H1 (cell line): ENCODE measurements at regions not wholly inside any gene's neighbourhood (a gene's known extent, or its start where the extent isn't known, plus 50 kb on each side); places are given as distances from the start of the nearest gene placed in this dataset.

Experiments used
- CTCF ChIA-PET: fragments of 300-600 bp; sonication (Branson Sonifier 250); formaldehyde crosslinking; loops from one replicate; lab custom pipeline; 2021; ENCODE audit not compliant: partially characterized antibody; lab: Charles Lee
- POLR2A ChIA-PET: fragments of 300-600 bp; sonication (Branson Sonifier 250); formaldehyde crosslinking; loops from one replicate; lab custom pipeline; 2021; ENCODE audit warnings: inconsistent platforms; ENCODE audit not compliant: partially characterized antibody; lab: Charles Lee
- DNase-seq, 2 experiments: peaks; one replicate each; pipeline versions ENCODE4 v3.0.0 to v3.0.0-alpha.2; 2010 to 2022; ENCODE audit warnings: low spot score in 2 of 2, low read depth in 1 of 2, mixed read lengths in 1 of 2
- FAIRE-seq: peaks from 2 replicates; lab custom pipeline; 2011; peaks lifted over from hg19 to GRCh38; lab: Jason Lieb, UNC
- H2AFZ ChIP-seq: 2 replicates; pipeline ENCODE4 v1.8.1; 2012; ENCODE audit warnings: low read length, inconsistent platforms
- H2AK5ac ChIP-seq: 2 replicates; pipeline ENCODE4 v1.6.1; 2013; ENCODE audit warnings: low read depth, low read length
- H2BK120ac ChIP-seq: replicated peaks from 2 replicates; pipeline ENCODE3; 2013; ENCODE audit warnings: low read depth, low read length, inconsistent platforms
- H2BK12ac ChIP-seq: 2 replicates; pipeline ENCODE4 v1.6.1; 2013; ENCODE audit warnings: low read depth, low read length
- H2BK15ac ChIP-seq: 2 replicates; pipeline ENCODE4 v1.6.1; 2013; ENCODE audit warnings: low read length
- H2BK20ac ChIP-seq: 2 replicates; pipeline ENCODE4 v1.6.1; 2013; ENCODE audit warnings: low read length
- H2BK5ac ChIP-seq: 2 replicates; pipeline ENCODE4 v1.6.1; 2013; ENCODE audit warnings: low read depth, low read length
- H3K14ac ChIP-seq: 2 replicates; pipeline ENCODE4 v1.6.1; 2013; ENCODE audit warnings: inconsistent platforms; ENCODE audit not compliant: insufficient read length
- H3K18ac ChIP-seq: 2 replicates; pipeline ENCODE4 v1.6.1; 2013; ENCODE audit warnings: low read length; ENCODE audit errors: extremely low read depth
- H3K23ac ChIP-seq: 2 replicates; pipeline ENCODE4 v1.6.1; 2013; ENCODE audit warnings: inconsistent platforms; ENCODE audit not compliant: insufficient read length
- H3K23me2 ChIP-seq: 2 replicates; pipeline ENCODE4 v1.6.1; 2013; ENCODE audit warnings: low read depth, low read length
- H3K27ac ChIP-seq: 2 replicates; pipeline ENCODE4 v1.6.1; 2011; ENCODE audit warnings: low read depth, low read length, inconsistent platforms
- H3K27me3 ChIP-seq, 4 experiments: replicated peaks in 1 of 4; 1 replicate in 1 of 4; 2 replicates in 3 of 4; pipeline versions ENCODE4 v1.6.1 to v1.8.1; 2011 to 2013; ENCODE audit warnings: low read length in 3 of 4, mild to moderate bottlenecking in 3 of 4, inconsistent platforms in 2 of 4, mixed read lengths in 2 of 4, moderate library complexity in 1 of 4; ENCODE audit not compliant: control insufficient read depth in 3 of 4, insufficient read depth in 3 of 4; ENCODE audit errors: extremely low read depth in 1 of 4
- H3K36me3 ChIP-seq, 4 experiments: 2 replicates each; pipeline versions ENCODE4 v1.6.1 to v1.8.1; 2011 to 2013; ENCODE audit warnings: mild to moderate bottlenecking in 4 of 4, low read length in 3 of 4, moderate library complexity in 2 of 4, control low read depth in 1 of 4, inconsistent platforms in 1 of 4; ENCODE audit not compliant: insufficient read depth in 4 of 4, control insufficient read depth in 2 of 4
- H3K4ac ChIP-seq: replicated peaks from 2 replicates; pipeline ENCODE3; 2013; ENCODE audit warnings: low read length, low read depth, mixed read lengths, inconsistent platforms; ENCODE audit not compliant: insufficient read length
- H3K4me1 ChIP-seq, 4 experiments: replicated peaks in 1 of 4; 1 replicate in 1 of 4; 2 replicates in 3 of 4; pipeline versions ENCODE4 v1.6.1 to v1.8.1; 2011 to 2013; ENCODE audit warnings: low read length in 3 of 4, inconsistent platforms in 2 of 4, mixed read lengths in 1 of 4; ENCODE audit not compliant: insufficient read depth in 4 of 4, control insufficient read depth in 3 of 4
- H3K4me2 ChIP-seq, 2 experiments: 2 replicates each; pipeline versions ENCODE4 v1.6.1 to v1.8.1; 2011 to 2013; ENCODE audit warnings: low read depth in 2 of 2, low read length in 2 of 2, control low read depth in 1 of 2, inconsistent platforms in 1 of 2, mild to moderate bottlenecking in 1 of 2; ENCODE audit not compliant: insufficient read depth in 1 of 2
- H3K4me3 ChIP-seq, 4 experiments: fragments of 200-600, 300-600 bp in 1 of 4; sonication (generic), shearing (Covaris generic), sonication (Bioruptor Twin) in 1 of 4; 2 replicates each; pipeline versions ENCODE4 v1.5.1 to v1.8.1; 2011 to 2016; ENCODE audit warnings: low read length in 4 of 4, low read depth in 3 of 4, control low read depth in 2 of 4, inconsistent platforms in 2 of 4, mild to moderate bottlenecking in 2 of 4, mixed read lengths in 1 of 4, moderate library complexity in 1 of 4; ENCODE audit not compliant: insufficient read depth in 2 of 4; ENCODE audit errors: extremely low read depth in 1 of 4
- H3K56ac ChIP-seq: replicated peaks from 2 replicates; pipeline ENCODE3; 2013; ENCODE audit warnings: low read depth, mild to moderate bottlenecking, mixed read lengths, low read length, inconsistent platforms; ENCODE audit not compliant: insufficient read length
- H3K79me1 ChIP-seq: 2 replicates; pipeline ENCODE4 v1.6.1; 2013; ENCODE audit warnings: low read depth, low read length, control low read depth
- H3K79me2 ChIP-seq, 2 experiments: 2 replicates each; pipeline versions ENCODE4 v1.6.1 to v1.8.1; 2012 to 2013; ENCODE audit warnings: low read length in 2 of 2, mild to moderate bottlenecking in 2 of 2, inconsistent platforms in 1 of 2; ENCODE audit not compliant: insufficient read depth in 2 of 2, control insufficient read depth in 1 of 2
- H3K9ac ChIP-seq, 4 experiments: replicated peaks in 1 of 4; 1 replicate in 1 of 4; 2 replicates in 3 of 4; pipeline versions ENCODE4 v1.6.1 to v1.8.1; 2011 to 2013; ENCODE audit warnings: low read depth in 3 of 4, low read length in 3 of 4, control low read depth in 2 of 4, mild to moderate bottlenecking in 2 of 4, moderate library complexity in 2 of 4, inconsistent platforms in 1 of 4; ENCODE audit errors: extremely low read depth in 1 of 4
- H3K9me3 ChIP-seq, 2 experiments: 2 replicates each; pipeline versions ENCODE4 v1.6.1 to v1.8.1; 2012 to 2013; ENCODE audit warnings: mild to moderate bottlenecking in 2 of 2, moderate library complexity in 2 of 2, control low read depth in 1 of 2, inconsistent platforms in 1 of 2, low read depth in 1 of 2, low read length in 1 of 2, mixed read lengths in 1 of 2; ENCODE audit not compliant: insufficient read depth in 2 of 2
- H4K20me1 ChIP-seq, 2 experiments: replicated peaks in 1 of 2; 2 replicates each; pipeline versions ENCODE3 to v1.8.1; 2011 to 2013; ENCODE audit warnings: inconsistent platforms in 2 of 2, low read length in 2 of 2, mild to moderate bottlenecking in 1 of 2; ENCODE audit not compliant: insufficient read depth in 2 of 2, control insufficient read depth in 1 of 2
- H4K5ac ChIP-seq: 2 replicates; pipeline ENCODE4 v1.6.1; 2013; ENCODE audit warnings: low read length, low read depth, mixed read lengths, inconsistent platforms; ENCODE audit not compliant: insufficient read length
- H4K8ac ChIP-seq: 2 replicates; pipeline ENCODE4 v1.8.0; 2013; ENCODE audit warnings: mild to moderate bottlenecking, moderate library complexity, low read length, inconsistent platforms; ENCODE audit not compliant: insufficient read depth; ENCODE audit errors: extremely low read depth
- H4K91ac ChIP-seq: replicated peaks from 2 replicates; pipeline ENCODE3; 2013; ENCODE audit warnings: low read length, mixed read lengths, inconsistent platforms; ENCODE audit not compliant: insufficient read length
- BCL11A ChIP-seq, 2 experiments: IDR thresholded peaks; one replicate each; pipeline ENCODE4 v1.6.1; 2011; ENCODE audit warnings: low read depth in 2 of 2, low read length in 2 of 2, mild to moderate bottlenecking in 2 of 2
- BRCA1 ChIP-seq: IDR thresholded peaks from 2 replicates; pipeline ENCODE4 v1.6.1; 2012; ENCODE audit warnings: low read depth, low read length, improper control_type of control experiment
- CBX5 ChIP-seq: fragments of 300-800, 300-1000 bp; sonication (generic); IDR thresholded peaks from 2 replicates; pipeline ENCODE4 v1.7.1; 2016; ENCODE audit warnings: antibody characterized with exemption, low read length, low read depth
- CREB1 ChIP-seq: IDR thresholded peaks from 2 replicates; pipeline ENCODE4 v1.6.1; 2012; ENCODE audit warnings: inconsistent platforms
- E2F6 ChIP-seq: IDR thresholded peaks from 2 replicates; pipeline ENCODE4 v1.6.1; 2012; ENCODE audit warnings: inconsistent platforms
- GABPA ChIP-seq: IDR thresholded peaks from 2 replicates; pipeline ENCODE4 v1.6.1; 2011; ENCODE audit warnings: mild to moderate bottlenecking, low read length, moderate library complexity, borderline replicate concordance; ENCODE audit not compliant: insufficient read depth
- KDM1A ChIP-seq: fragments of 200-600, 300-600 bp; sonication (generic); IDR thresholded peaks from 2 replicates; pipeline ENCODE4 v1.7.1; 2016; ENCODE audit warnings: mild to moderate bottlenecking, low read length, borderline replicate concordance
- NRF1 ChIP-seq: IDR thresholded peaks from 2 replicates; pipeline ENCODE4 v1.6.1; 2011; ENCODE audit warnings: mild to moderate bottlenecking, low read depth, low read length, improper control_type of control experiment
- POLR2A ChIP-seq, 2 experiments: IDR thresholded peaks; 1 replicate in 1 of 2; 2 replicates in 1 of 2; pipeline ENCODE4 v1.6.1; 2011; ENCODE audit warnings: low read depth in 2 of 2, low read length in 2 of 2, mild to moderate bottlenecking in 2 of 2; ENCODE audit errors: control extremely low read depth in 1 of 2
- POU5F1 ChIP-seq: IDR thresholded peaks from 2 replicates; pipeline ENCODE4 v1.6.1; 2011; ENCODE audit warnings: low read depth, mild to moderate bottlenecking, low read length, moderate library complexity
- RXRA ChIP-seq: IDR thresholded peaks from 2 replicates; pipeline ENCODE4 v1.6.1; 2011; ENCODE audit warnings: low read depth, mild to moderate bottlenecking, low read length, moderate library complexity; ENCODE audit not compliant: insufficient read depth
- SP2 ChIP-seq: IDR thresholded peaks from 2 replicates; pipeline ENCODE4 v1.6.1; 2012; ENCODE audit warnings: mild to moderate bottlenecking, low read length, inconsistent platforms
- SUZ12 ChIP-seq: fragments of 200-600 bp; sonication (generic); IDR thresholded peaks from 2 replicates; pipeline ENCODE4 v1.6.1; 2012; ENCODE audit warnings: mild to moderate bottlenecking, inconsistent platforms, low read length, moderate library complexity, mixed read lengths
- TAF1 ChIP-seq: IDR thresholded peaks from 2 replicates; pipeline ENCODE4 v1.6.1; 2011; ENCODE audit warnings: mild to moderate bottlenecking, low read depth, low read length
- ZNF274 ChIP-seq: IDR thresholded peaks from 2 replicates; pipeline ENCODE4 v1.7.0; 2012; ENCODE audit warnings: low read length, borderline replicate concordance; ENCODE audit errors: extremely low read depth
- WGBS, 2 experiments: shearing (Covaris generic) in 1 of 2; methylation state at CpG; one replicate each; pipeline versions ENCODE4 v1.1.6 to v1.1.7; 2013 to 2015; ENCODE audit warnings: low lambda C conversion rate in 2 of 2, mixed read lengths in 2 of 2, inconsistent platforms in 1 of 2, low coverage in 1 of 2, missing lambda C conversion rate in 1 of 2; ENCODE audit not compliant: insufficient replicate concordance in 2 of 2, insufficient coverage in 1 of 2, insufficient read length in 1 of 2; ENCODE audit errors: extremely low coverage in 1 of 2, missing lambda C conversion rate in 1 of 2; 5-methylcytosine and 5-hydroxymethylcytosine counted together

GRCh38 chr14:37711831-37712475 is 116.5 kb downstream of the TTC6 start:
- CTCF ChIA-PET = interaction anchor here (1.1 to 2.7 kb wide), 5 partner anchors 14 to 162 kb away, joined by 3 to 15 read pairs (median 5); no protein-coding TSS in a partner anchor
- TF ChIP-seq POU5F1 = no peak
- TF ChIP-seq NRF1 = no peak
- TF ChIP-seq GABPA = no peak
- TF ChIP-seq BRCA1 = no peak
- TF ChIP-seq POLR2A (IDR thresholded peaks at IDR 0.05; ENCODE audit: control extremely low read depth in 1 of 2, low read depth in 2 of 2, low read length in 2 of 2) = no peak
- no peak for TF ChIP-seq RXRA
- no peak for TF ChIP-seq CBX5
- TF ChIP-seq BCL11A (IDR thresholded peaks at IDR 0.05; ENCODE audit: low read depth in 2 of 2, low read length in 2 of 2) = no peak
- no peak for TF ChIP-seq E2F6
- TF ChIP-seq TAF1 = no peak
- no peak for TF ChIP-seq KDM1A
- TF ChIP-seq CREB1 = no peak
- no peak for TF ChIP-seq ZNF274
- TF ChIP-seq SUZ12 = no peak
- TF ChIP-seq SP2 = no peak

More at GRCh38 chr14:37711831-37712475, 116.5 kb downstream of the TTC6 start:
- Histone ChIP-seq H3K18ac (no peak overlapping the region), H4K5ac (no peak overlapping the region), H3K27ac (no peak overlapping the region), H3K4ac (no peak overlapping the region), H3K4me2 (no peak overlapping the region), H3K9ac (no peak overlapping the region), H3K4me1 (no peaks in the 10 kb centered on the region), H3K79me2 (no peaks in the 10 kb centered on the region), H2AK5ac (no peak overlapping the region), H3K23ac (no peak overlapping the region), H3K56ac (no peak overlapping the region), H4K91ac (no peak overlapping the region), H3K23me2 (no peaks in the 10 kb centered on the region), H2BK12ac (no peak overlapping the region), H3K14ac (no peak overlapping the region), H2BK120ac (no peak overlapping the region), H3K9me3 (no peaks in the 10 kb centered on the region), H3K79me1 (no peaks in the 10 kb centered on the region), H2BK20ac (no peak overlapping the region), H2AFZ (no peak overlapping the region), H4K20me1 (no peaks in the 10 kb centered on the region), H2BK5ac (no peak overlapping the region), H3K4me3 (no peak overlapping the region), H3K27me3 (no peaks in the 10 kb centered on the region), H2BK15ac (no peak overlapping the region), H4K8ac (no peak overlapping the region), H3K36me3 (no peaks in the 10 kb centered on the region)
- 86% methylated on average over 5 of the region's 5 CpGs; no CpG with 5 or more reads in 1 of the 2 experiments for WGBS, 2 experiments
- POLR2A ChIA-PET = no interaction called here
- DNase-seq (no peak), FAIRE-seq (peak; percentile 13)
